ENCODE measurements at regions not wholly inside any gene's neighbourhood (a gene's known extent, or its start where the extent isn't known, plus 50 kb on each side); places are given as distances from the start of the nearest gene placed in this dataset.

DNA sequence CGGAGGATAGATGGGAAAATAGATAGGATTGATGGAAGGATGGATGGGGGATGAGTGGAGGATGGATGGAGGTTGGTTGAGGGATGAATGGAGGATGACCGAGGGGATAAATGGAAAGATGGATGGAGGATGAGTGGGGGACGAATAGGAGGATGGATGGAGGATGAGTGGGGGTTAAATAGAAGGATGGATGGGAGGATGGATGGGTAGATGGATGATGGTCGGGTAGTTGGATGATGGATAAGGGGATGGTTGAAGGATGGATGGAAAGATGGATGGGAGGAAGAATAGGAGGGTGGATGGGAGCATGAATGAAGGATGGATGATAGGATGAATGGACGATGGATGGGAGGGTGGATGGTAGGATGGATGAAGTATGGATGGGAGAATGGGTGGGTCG is 219.3 kb upstream of the IER5L start:
- Histone ChIP-seq H3K4me2 (ENCODE audit: unreplicated experiment) (no peak overlapping the region), H3K9ac (no peak overlapping the region), H2AFZ (no peak overlapping the region), H4K20me1 (ENCODE audit: insufficient read depth) (no peaks in the 10 kb centered on the region), H3K9me3 (ENCODE audit: low read depth) (no peaks in the 10 kb centered on the region), H3K4me3 (no peak overlapping the region), H3K27ac (no peak overlapping the region), H3K36me3 (ENCODE audit: low read depth) (no peaks in the 10 kb centered on the region), H3K79me2 (ENCODE audit: insufficient read depth) (no peaks in the 10 kb centered on the region), H3K27me3 (replicated peaks; ENCODE audit: insufficient read depth) (no peaks in the 10 kb centered on the region), H3F3A (ENCODE audit: insufficient read depth) (no peaks in the 10 kb centered on the region), H3K9me2 (ENCODE audit: insufficient read depth) (no peaks in the 10 kb centered on the region), H3K4me1 (ENCODE audit: insufficient read depth) (no peaks in the 10 kb centered on the region)
- in situ Hi-C loops (cut with MboI), result no loop called here
- TF ChIP-seq EZH2 (IDR thresholded peaks at IDR 0.05; ENCODE audit: insufficient read depth, poor library complexity, severe bottlenecking) (no peak), EZH2phosphoT487 (IDR thresholded peaks at IDR 0.05; ENCODE audit: insufficient read depth, low read depth) (no peak)
- 67 to 82% methylated on average over 6 of the region's 6 CpGs for WGBS, 2 experiments (ENCODE audit: low coverage in 1 of 2, low lambda C conversion rate in 2 of 2, missing lambda C conversion rate in 2 of 2)
- no peak for DNase-seq

DNA sequence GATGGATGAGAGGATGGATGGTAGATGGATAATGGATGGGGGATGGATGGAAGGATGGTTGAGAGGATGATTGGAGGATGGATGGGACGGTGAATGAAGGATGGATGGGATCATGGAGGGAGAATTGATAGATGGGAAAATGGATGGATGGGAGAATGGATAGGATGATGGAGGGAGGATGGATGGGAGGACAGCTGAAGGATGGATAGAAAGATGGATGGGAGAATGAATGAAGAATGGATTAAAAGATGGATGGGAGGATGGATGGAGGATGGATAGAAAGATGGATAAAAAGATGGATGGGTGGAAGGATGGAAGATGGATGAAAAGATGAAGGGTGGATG is 218.3 kb upstream of the IER5L start:
- TF ChIP-seq EZH2phosphoT487 (IDR thresholded peaks at IDR 0.05; ENCODE audit: insufficient read depth, low read depth), result no peak
- no peak for TF ChIP-seq EZH2 (IDR thresholded peaks at IDR 0.05; ENCODE audit: insufficient read depth, poor library complexity, severe bottlenecking)
- no peaks in the 10 kb centered on the region for H3K9me2 ChIP-seq (ENCODE audit: insufficient read depth)
- H3K4me2 ChIP-seq (ENCODE audit: unreplicated experiment), result no peak overlapping the region
- H3K27ac ChIP-seq, result no peak overlapping the region
- H3K36me3 ChIP-seq (ENCODE audit: low read depth), result no peaks in the 10 kb centered on the region
- WGBS, 2 experiments (ENCODE audit: low coverage in 1 of 2, low lambda C conversion rate in 2 of 2, missing lambda C conversion rate in 2 of 2), result 38 to 50% methylated on average over 1 of the region's 1 CpG
- no peaks in the 10 kb centered on the region for H3K9me3 ChIP-seq (ENCODE audit: low read depth)
- H4K20me1 ChIP-seq (ENCODE audit: insufficient read depth), result no peaks in the 10 kb centered on the region
- no peaks in the 10 kb centered on the region for H3K4me1 ChIP-seq (ENCODE audit: insufficient read depth)
- H2AFZ ChIP-seq, result no peak overlapping the region
- H3K9ac ChIP-seq, result no peak overlapping the region
- H3F3A ChIP-seq (ENCODE audit: insufficient read depth), result no peaks in the 10 kb centered on the region
- in situ Hi-C loops (cut with MboI), result no loop called here
- no peaks in the 10 kb centered on the region for H3K79me2 ChIP-seq (ENCODE audit: insufficient read depth)
- no peak for DNase-seq
- H3K4me3 ChIP-seq, result no peak overlapping the region
- H3K27me3 ChIP-seq (replicated peaks; ENCODE audit: insufficient read depth), result no peaks in the 10 kb centered on the region

DNA sequence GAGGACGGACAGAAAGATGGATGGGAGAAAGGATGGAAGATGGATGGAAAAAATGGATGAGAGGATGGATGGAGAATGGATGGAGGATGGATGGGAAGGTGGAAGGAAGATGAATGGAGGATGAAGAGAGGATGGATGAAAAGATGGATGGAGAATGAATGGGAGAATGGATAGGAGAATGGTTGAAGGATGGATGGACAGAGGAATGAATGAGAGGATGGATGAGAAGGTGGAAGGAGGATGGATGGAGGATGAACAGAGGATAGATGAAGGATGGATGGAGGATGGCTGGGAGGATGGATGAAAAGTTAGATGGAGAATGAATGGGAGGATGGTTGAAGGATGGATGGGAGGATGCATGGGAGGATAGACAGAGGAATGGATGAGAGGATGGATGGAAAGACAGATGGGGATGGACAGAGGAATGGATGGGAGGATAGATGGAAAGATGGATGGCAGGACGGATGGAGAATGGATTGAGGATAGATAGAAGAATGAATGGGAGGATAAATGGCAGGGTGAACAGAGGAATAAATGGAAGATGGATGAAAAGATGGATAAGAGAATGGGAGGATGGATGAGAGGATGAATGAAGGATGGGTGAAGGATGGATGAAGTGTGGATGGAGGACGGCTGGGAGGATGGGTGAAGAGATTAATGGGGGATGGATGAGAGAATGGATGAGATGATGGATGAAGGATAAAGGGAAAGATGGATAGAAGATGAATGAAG is 217.7 kb upstream of the IER5L start:
- Histone ChIP-seq H3K9me2 (ENCODE audit: insufficient read depth) (no peaks in the 10 kb centered on the region), H3K36me3 (ENCODE audit: low read depth) (no peaks in the 10 kb centered on the region), H3K9ac (no peak overlapping the region), H3K79me2 (ENCODE audit: insufficient read depth) (no peaks in the 10 kb centered on the region), H4K20me1 (ENCODE audit: insufficient read depth) (no peaks in the 10 kb centered on the region), H3K4me2 (ENCODE audit: unreplicated experiment) (no peak overlapping the region), H3F3A (ENCODE audit: insufficient read depth) (no peaks in the 10 kb centered on the region), H2AFZ (no peak overlapping the region), H3K27me3 (replicated peaks; ENCODE audit: insufficient read depth) (no peaks in the 10 kb centered on the region), H3K9me3 (ENCODE audit: low read depth) (no peaks in the 10 kb centered on the region), H3K27ac (no peak overlapping the region), H3K4me3 (no peak overlapping the region), H3K4me1 (ENCODE audit: insufficient read depth) (no peaks in the 10 kb centered on the region)
- in situ Hi-C loops (cut with MboI), result no loop called here
- DNase-seq, result no peak
- WGBS, 2 experiments (ENCODE audit: low coverage in 1 of 2, low lambda C conversion rate in 2 of 2, missing lambda C conversion rate in 2 of 2), result 47 to 50% methylated on average over 3 of the region's 3 CpGs
- no peak for TF ChIP-seq EZH2phosphoT487 (IDR thresholded peaks at IDR 0.05; ENCODE audit: insufficient read depth, low read depth)
- no peak for TF ChIP-seq EZH2 (IDR thresholded peaks at IDR 0.05; ENCODE audit: insufficient read depth, poor library complexity, severe bottlenecking)

DNA sequence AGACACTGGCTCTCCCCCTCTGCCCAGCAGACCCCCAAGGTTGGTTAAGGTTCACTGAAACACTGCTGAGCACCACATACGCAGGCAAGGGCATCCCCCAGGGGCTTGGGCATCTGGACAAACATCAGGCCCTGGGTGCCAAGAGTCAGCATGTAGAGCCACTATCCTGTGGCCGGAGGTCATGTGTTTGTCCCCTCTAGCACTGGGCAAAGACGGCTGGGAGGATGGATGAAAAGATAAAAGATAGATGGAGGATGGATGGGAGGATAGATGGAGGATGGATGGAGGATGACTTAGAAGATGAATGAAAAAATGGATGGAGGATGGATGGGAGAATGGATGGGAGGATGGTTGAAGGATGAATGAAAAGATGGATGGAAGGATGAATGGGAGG is 216.8 kb upstream of the IER5L start:
- in situ Hi-C loops (cut with MboI), result no loop called here
- 47 to 54% methylated on average over 3 of the region's 3 CpGs for WGBS, 2 experiments (ENCODE audit: low coverage in 1 of 2, low lambda C conversion rate in 2 of 2, missing lambda C conversion rate in 2 of 2)
- H3F3A ChIP-seq (ENCODE audit: insufficient read depth), result no peaks in the 10 kb centered on the region

More for the DNA sequence above, 216.8 kb upstream of the IER5L start:
- H3K9me3 ChIP-seq (ENCODE audit: low read depth), result no peaks in the 10 kb centered on the region
- TF ChIP-seq EZH2 (IDR thresholded peaks at IDR 0.05; ENCODE audit: insufficient read depth, poor library complexity, severe bottlenecking) (no peak), EZH2phosphoT487 (IDR thresholded peaks at IDR 0.05; ENCODE audit: insufficient read depth, low read depth) (no peak)
- no peak overlapping the region for H3K9ac ChIP-seq
- no peaks in the 10 kb centered on the region for H3K79me2 ChIP-seq (ENCODE audit: insufficient read depth)
- H3K9me2 ChIP-seq (ENCODE audit: insufficient read depth), result no peaks in the 10 kb centered on the region
- no peaks in the 10 kb centered on the region for H3K27me3 ChIP-seq (replicated peaks; ENCODE audit: insufficient read depth)
- H3K27ac ChIP-seq, result no peak overlapping the region
- no peaks in the 10 kb centered on the region for H4K20me1 ChIP-seq (ENCODE audit: insufficient read depth)
- DNase-seq, result no peak
- H3K4me2 ChIP-seq (ENCODE audit: unreplicated experiment), result no peak overlapping the region
- H3K4me3 ChIP-seq, result no peak overlapping the region
- no peaks in the 10 kb centered on the region for H3K36me3 ChIP-seq (ENCODE audit: low read depth)
- H3K4me1 ChIP-seq (ENCODE audit: insufficient read depth), result no peaks in the 10 kb centered on the region
- no peak overlapping the region for H2AFZ ChIP-seq

Data from GM23248 (cell line).